Astrocyte of the spinal cord (primary cell): ENCODE measurements at regions not wholly inside any gene's neighbourhood (a gene's known extent, or its start where the extent isn't known, plus 50 kb on each side); places are given as distances from the start of the nearest gene placed in this dataset.
A peak's percentile ranks its signal among the peaks of the same experiment; 100 is the strongest.

Experiments used
- DNase-seq: peaks from one replicate; pipeline ENCODE4 v3.0.0; 2011; ENCODE audit warnings: low read depth, low spot score
- H3K4me3 ChIP-seq: 2 replicates; pipeline ENCODE4 v1.5.1; 2011; ENCODE audit warnings: low read depth, mild to moderate bottlenecking, low read length, moderate library complexity
- in situ Hi-C: cut with HindIII; loops from 2 replicates; pipeline ENCODE4 v1.10.0; 2017; ENCODE audit warnings: low sequenced_read_pairs
- TF ChIP-seq, protein P1 (sequence below): IDR thresholded peaks from 2 replicates; pipeline ENCODE4 v1.5.1; 2012; ENCODE audit warnings: low read depth, mild to moderate bottlenecking, low read length, inconsistent platforms

DNA sequence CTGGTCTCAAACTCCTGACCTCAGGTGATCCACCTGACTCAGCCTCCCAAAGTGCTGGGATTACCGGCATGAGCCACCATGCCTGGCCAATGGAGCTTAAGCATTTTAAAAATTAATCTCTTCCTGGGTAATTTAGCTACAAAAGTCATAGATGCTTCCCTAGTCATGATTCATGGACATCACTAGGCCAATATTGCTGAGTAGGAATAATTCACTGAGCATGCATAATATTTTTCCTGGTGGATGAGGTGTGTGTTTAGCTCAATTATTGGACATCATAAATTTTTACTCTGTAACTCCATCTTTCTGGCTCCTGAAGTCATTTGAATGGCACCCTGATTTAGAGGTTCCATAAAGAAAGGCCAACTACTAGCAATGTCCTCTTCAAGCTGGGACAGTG lies 512.9 kb upstream of the AGTR1 start:
- DNase-seq = no peak
- H3K4me3 ChIP-seq = no peak overlapping the region
- TF ChIP-seq, protein P1, sequence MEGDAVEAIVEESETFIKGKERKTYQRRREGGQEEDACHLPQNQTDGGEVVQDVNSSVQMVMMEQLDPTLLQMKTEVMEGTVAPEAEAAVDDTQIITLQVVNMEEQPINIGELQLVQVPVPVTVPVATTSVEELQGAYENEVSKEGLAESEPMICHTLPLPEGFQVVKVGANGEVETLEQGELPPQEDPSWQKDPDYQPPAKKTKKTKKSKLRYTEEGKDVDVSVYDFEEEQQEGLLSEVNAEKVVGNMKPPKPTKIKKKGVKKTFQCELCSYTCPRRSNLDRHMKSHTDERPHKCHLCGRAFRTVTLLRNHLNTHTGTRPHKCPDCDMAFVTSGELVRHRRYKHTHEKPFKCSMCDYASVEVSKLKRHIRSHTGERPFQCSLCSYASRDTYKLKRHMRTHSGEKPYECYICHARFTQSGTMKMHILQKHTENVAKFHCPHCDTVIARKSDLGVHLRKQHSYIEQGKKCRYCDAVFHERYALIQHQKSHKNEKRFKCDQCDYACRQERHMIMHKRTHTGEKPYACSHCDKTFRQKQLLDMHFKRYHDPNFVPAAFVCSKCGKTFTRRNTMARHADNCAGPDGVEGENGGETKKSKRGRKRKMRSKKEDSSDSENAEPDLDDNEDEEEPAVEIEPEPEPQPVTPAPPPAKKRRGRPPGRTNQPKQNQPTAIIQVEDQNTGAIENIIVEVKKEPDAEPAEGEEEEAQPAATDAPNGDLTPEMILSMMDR = no peak
- in situ Hi-C loops = no loop called here

DNA sequence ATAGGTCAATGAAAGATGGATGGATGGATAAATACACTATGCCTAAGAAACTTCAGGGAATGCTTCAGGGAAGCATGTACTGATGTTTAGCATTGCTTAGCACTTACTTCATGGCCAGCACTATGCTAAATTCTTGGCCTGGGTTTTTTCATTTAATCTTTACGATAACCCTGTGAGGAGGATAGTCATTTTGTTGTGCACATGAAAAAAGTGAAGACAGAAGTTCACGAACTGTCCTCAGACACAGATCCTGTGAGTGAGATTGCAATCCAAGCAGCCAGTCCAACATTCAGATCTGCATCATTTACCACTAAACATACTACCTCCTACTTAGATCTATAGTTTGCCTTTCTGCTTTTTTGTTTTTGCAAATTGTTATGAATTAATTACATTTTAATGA lies 510.8 kb upstream of the AGTR1 start:
- in situ Hi-C loops = no loop called here
- TF ChIP-seq, protein P1 = no peak
- no peak for DNase-seq
- no peak overlapping the region for H3K4me3 ChIP-seq

DNA sequence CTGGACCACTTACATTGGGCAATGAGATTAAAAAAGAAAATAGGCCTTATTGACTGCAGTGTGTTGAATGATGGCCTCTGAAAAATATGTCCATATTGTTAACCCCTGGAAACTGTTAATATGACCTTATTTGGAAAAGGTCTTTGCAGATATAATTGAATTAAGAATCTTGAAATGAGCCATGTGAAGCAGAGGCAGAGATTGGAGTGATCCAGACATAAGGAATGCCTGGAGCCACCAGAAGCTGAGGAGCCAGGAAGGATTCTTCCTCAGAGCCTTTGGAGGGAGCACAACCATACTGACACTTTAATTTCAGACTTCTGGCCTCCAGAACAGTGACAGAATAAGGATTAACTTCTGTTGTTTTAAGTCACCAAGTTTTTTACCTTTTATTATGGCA lies 510.4 kb upstream of the AGTR1 start:
- TF ChIP-seq, protein P1 = no peak
- DNase-seq = no peak
- H3K4me3 ChIP-seq = no peak overlapping the region
- in situ Hi-C loops = no loop called here

DNA sequence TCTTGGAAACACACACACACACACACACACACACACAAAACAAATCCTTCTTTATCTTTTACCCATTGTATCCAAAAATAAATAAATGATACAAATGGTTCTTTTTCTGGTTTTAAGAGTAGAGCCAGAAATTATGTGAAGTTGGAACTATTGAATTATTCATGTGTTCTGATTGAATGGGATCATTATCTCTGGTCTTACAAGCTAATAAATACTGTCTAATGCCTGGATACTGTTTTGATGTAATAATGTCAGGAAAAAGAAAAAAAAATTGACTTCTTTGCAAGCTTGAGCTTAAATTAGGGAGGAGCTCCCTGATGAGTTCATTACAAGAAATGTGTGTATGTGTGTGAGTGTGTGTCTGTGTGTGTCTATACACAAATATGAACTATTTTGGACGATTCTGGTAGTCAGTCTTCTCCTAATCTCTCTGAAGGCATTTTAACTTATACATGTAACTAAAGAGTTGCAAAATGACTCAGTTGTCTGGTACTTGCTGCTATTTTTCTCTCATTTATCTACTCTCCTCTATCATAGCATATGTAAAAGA lies 507.2 kb upstream of the AGTR1 start:
- no peak for DNase-seq
- in situ Hi-C loops = no loop called here
- TF ChIP-seq, protein P1 = no peak
- H3K4me3 ChIP-seq = no peak overlapping the region

DNA sequence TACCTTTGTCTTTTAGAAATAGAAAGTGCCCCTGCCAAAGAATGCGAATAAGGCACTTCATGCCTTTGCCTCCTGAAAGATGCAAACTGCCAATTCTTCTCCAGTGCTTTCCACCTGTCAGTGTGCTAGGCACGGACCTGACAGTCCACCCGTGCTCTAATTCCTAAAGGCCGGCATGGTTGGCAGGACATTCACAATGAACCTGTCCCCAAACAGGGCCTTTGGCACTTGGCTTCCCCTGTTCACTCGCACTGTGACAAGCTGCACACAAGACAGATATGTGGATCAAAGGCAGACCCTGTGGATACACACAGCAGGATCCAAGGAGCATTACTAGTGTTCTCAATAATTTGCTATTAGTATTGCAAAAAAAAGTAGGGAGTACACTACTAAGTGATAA lies 505.7 kb upstream of the AGTR1 start:
- H3K4me3 ChIP-seq = no peak overlapping the region
- DNase-seq = no peak
- in situ Hi-C loops = no loop called here
- TF ChIP-seq, protein P1 = no peak

DNA sequence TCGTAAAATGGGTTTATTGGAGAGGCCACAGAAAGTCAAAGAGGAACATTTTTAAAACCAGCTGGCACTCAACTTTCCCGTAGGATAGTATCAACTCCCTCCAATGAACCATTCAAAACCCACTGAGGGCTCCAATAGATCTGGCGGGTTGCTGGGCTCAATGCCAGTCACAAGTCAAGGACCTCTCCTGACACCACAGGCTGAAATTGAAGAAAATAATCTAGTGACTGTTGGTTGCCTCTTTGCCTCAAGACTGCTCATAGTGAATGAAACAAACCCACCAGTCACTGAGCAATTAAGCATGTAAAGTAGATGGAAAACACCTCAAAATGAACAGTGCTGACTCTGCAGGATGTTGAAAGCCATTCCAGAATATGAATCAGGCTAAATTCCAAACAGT lies 500.6 kb upstream of the AGTR1 start:
- in situ Hi-C loops = no loop called here
- TF ChIP-seq, protein P1 = no peak
- no peak overlapping the region for H3K4me3 ChIP-seq
- no peak for DNase-seq

DNA sequence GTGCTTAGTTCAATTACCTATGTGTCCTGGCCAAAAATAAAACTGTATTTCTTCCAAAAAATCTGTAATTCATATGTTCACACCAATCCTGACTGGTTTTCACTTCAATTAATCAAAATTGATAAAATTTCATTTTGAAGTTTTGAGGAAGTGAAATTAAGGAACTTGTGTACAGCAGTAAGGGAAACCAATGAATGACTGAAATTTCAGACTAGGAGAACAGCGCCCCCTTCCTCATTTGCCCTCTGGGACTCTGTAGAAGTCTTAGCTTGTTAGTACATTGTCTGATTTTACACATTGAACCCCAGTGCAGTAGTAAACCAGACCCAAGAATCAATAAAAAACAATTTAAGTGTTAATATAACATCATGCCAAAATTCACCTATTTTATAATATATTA lies 495.3 kb upstream of the AGTR1 start:
- DNase-seq = no peak
- TF ChIP-seq, protein P1 = peak; percentile 20
- no peak overlapping the region for H3K4me3 ChIP-seq
- in situ Hi-C loops = no loop called here
